Sciatic nerve (tissue), 2 donors: ENCODE measurements at regions not wholly inside any gene's neighbourhood (a gene's known extent, or its start where the extent isn't known, plus 50 kb on each side); places are given as distances from the start of the nearest gene placed in this dataset.

ENCODE experiments used
- ATAC-seq: fragments of 200-7000 bp; cut with Tn5 transposase; one replicate; pipeline ENCODE4 v1.9.1; 2020; ENCODE audit warnings: mild to moderate bottlenecking, moderate library complexity
- DNase-seq: peaks from one replicate; pipeline ENCODE4 v3.0.0-alpha.2; 2020; ENCODE audit warnings: low spot score
- intact Hi-C: fragments of 100-400 bp; cut with DNase I; formaldehyde crosslinking; loops from one replicate; pipeline ENCODE4 v1.14.2; 2022
- donor health status: DM: no; HTN: no; CAD: no.
- donor health status: DM: no; HTN: no; CAD: no.

DNA sequence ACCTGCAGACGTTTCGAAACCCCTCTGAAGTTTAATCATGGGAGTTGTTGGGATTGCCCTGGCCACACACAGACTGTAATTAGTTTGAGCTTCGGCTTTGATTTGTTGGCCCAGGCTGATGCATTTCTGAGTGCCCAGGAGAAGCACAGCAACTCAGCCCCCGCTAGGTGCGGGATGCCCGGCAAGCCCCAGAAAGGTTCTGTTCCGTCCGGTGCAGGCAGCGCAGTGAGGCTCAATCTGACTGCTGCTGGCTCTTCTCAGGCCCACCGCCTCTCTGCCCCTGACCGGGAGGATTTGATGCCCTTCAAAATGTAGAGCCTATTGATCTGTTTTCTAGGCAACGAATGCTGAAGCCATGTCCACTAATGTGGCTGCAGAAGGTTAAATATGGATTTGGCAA is 73.4 kb upstream of the TAF11L2 start:
- DNase-seq (no peak), ATAC-seq (no peak)
- intact Hi-C loops = no loop called here

DNA sequence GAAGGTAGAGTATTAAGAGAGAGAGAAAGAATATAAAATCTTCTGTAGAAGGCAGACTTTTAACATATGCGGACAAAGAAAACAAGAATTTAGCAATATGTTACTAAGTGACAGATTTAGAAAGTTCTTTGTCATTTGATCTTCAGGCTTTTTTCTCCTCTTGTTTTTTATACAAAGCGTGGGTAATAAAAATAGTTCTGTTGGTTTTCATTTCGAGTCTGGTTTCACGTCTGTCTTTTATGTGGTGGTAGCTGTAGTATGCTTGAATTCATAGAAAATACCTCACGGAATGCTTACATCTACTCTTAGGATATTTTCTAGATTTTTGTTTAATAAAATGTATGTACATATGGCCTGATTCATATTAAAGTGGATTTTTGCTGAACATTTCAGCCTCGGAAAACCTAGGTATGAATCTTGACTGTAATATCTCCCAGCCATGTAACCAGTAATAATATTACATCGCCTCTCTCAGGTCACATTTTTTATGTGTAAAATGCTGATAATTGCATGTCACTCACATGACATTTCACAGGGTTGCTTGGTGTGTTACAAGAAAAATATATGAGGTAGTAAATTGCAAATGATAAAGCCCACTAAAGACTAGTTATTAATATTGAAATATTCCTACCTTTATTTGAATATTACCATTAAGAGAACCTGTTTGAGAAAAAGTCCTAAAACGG is 72.5 kb upstream of the TAF11L2 start:
- DNase-seq = no peak
- intact Hi-C loops = no loop called here
- ATAC-seq = no peak

DNA sequence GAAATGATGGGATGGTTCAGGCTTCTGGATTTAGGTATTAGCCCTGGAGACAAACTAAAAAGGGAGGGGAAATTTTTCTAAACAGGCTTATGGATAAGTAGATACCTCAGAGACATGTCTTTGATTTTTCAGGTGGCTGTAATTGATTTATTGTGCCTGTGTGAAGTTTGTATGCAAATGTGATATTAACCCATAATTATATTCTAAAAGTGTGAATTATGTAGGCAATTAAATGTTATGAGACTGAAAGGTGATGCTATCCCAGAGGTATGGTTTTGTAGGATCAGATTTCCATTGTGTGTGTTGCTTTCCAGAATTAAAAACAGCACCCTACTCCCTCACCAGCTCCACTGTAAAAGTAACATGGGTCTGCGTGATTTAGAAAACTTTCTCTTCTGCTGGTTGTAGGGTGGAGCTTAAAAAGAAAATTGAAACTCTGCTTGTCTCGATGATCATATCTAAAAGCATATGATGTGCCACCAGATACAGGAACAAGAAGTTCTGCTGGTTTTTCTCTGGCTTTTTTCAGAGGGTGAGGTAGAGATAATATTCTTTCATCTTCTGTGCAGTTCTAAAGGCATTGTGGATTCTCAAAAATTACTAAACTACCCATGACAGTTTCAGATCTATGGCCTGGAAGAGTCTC is 71.8 kb upstream of the TAF11L2 start:
- intact Hi-C loops = no loop called here
- ATAC-seq = no peak
- DNase-seq = no peak

DNA sequence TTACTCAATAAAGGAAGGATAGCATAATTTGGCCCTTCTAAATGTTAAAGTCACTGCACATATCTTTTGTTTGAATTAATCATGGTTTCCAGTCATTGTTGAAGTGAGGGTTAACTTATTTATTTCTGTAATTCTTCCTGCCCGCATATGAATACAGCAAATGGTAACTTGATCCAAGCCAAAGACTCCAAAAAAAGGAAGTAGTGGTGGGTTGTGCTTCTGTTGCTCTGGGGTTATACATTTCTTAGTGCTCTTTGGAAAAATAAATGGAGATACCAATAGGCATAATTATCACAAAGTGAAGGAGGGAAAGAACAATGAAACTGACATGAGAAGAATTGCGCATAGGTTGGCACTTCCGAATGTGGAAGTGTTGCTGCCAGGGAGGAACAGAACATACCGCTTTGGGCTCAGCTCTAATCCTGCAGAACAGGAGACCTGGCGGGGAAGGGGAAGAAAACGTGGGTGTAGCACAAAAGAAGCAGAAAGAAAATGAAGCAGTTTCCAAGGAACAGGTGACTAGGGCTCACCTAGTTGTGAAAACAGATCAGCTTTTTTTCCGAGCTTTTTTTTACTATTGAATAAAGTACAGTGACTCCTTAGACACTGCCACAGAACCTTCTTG is 69.7 kb upstream of the TAF11L2 start:
- DNase-seq (no peak), ATAC-seq (no peak)
- intact Hi-C loops = no loop called here

DNA sequence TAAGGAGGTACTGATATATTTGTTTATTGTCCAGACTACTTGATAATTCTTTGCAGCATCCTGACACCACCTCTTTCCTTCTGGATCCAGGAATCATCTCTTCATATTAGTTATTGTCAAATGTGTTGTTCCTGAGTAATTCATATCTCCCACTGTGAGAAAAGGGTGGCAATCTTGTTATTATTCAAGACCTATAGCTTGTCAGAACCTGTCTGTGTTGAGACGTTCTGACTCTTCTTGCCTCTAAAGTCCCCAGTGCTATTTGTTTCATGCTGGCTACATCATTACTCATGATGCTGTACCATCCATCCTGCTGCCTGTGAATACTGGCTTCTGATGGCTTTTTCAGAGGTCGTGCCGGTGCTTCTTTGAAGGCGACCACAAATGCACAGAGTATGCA is 68.7 kb upstream of the TAF11L2 start:
- intact Hi-C loops = no loop called here
- ATAC-seq (no peak), DNase-seq (no peak)

DNA sequence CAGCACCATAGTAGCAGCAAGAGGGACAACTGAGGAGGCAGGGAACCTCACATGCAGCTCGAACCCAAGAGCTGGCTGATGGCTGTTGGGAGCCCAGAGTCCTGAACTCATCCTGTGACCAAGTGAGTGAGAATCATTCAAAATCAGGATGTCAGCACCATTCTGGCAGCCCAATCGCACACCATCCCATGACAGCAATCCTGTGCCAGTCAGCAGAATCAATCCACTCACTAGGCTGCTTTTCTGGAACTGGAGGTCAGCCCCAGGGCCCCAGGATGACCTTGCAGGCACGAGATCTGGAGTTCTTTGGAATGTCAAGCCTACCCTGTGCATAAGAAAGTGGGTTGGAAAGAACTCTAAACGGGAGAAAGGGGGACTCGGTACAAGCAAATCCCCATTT is 67.8 kb upstream of the TAF11L2 start:
- intact Hi-C loops = loop anchor here (10.0 kb wide), 1 partner anchor 355 kb away; no protein-coding TSS in a partner anchor
- ATAC-seq (no peak), DNase-seq (no peak)

DNA sequence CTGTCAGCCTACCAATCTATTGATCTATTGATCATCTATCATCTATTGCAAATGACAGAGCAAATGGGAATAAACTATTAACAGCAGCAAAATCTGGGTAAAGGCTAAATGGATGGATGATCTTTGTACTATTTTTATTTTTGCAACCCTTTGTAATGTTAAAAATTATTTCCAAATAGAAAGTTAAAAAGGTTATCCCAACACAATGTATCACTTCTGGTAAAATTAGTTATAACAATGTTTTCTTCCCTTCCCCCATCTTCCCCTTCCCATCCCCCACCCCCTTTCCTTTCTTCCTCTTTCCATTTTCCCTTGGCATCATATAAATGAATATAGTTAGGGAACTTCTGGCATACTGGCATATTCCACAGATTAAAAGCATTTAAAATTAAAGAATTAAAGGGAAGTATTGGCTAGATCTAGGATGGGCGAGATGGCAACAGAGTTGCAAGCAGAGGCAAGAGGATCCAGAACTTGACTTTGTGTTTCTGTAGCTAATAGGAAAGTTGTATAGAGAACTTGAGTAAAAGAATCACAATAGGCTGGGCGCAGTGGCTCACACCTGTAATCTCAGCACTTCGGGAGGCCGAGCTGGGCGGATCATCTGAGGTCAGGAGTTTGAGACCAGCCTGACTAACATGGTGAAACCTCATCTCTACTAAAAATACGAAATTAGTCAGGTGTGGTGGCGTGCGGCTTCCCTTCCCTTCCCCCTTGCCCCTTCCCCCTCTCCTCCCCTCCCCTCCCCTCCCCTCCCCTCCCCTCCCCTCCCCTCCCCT is 66.6 kb upstream of the TAF11L2 start:
- DNase-seq (no peak), ATAC-seq (no peak)
- intact Hi-C loops = loop anchor here (10.0 kb wide), 1 partner anchor 357 kb away; no protein-coding TSS in a partner anchor

DNA sequence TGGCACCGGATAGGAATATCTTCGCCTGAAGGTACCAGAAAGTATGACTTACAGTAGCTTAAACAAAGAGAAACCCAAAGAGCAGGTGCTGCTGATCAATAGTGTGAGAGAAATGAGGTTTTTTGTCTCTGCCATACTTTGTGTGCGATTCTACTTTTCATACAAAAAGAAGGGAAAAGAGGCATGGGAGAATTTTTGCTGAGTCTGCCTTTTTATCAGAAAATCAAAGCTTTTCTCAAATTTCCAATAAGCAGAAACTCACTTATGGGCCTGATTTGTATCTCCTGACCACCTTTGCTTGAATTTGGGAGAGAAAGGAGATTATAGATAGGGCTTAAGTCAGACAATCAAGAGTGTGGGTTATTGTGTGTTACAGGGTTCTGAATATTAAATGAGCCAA is 65.5 kb upstream of the TAF11L2 start:
- intact Hi-C loops = loop anchor here (10.0 kb wide), 1 partner anchor 358 kb away; no protein-coding TSS in a partner anchor
- DNase-seq (no peak), ATAC-seq (no peak)

DNA sequence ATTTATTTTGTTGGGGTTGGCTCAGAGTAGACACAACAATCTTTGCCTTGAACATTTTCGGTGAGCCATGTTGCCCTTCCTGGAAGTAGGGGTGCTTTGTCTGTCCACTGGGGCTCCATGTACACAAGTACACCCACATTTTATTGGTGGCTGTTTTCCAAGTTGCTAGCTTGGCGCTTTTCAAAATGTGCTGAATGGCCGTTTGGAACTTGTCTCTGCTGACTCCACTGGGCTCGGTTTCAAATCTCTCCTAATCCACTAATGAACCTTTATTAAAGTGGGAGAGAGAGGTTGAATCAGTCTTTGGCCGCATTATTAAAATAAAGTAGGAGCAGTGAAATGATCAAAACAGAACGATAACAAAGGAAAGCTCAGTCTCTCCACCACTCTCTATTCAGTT is 64.6 kb upstream of the TAF11L2 start:
- DNase-seq (no peak), ATAC-seq (no peak)
- intact Hi-C loops = loop anchor here (10.0 kb wide), 1 partner anchor 359 kb away; no protein-coding TSS in a partner anchor

DNA sequence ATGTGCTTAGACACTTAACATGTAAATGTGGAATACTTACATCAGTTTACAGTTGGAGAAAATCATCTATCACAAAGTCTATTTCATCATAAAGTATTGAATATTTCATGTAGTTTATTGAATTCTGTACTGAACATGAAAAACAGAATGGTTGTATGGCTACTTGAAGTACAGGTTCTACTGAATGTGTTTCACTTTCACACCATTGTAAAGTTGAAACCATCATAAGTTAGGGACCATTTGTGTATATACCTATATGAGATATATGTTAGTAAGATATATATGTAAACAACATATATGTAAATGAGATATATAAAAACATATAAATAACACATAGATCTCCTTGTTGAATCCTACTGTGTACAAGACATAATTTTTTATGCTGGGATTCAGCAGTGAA is 63.0 kb upstream of the TAF11L2 start:
- DNase-seq (no peak), ATAC-seq (no peak)
- intact Hi-C loops = loop anchor here (10.0 kb wide), 1 partner anchor 360 kb away; no protein-coding TSS in a partner anchor

DNA sequence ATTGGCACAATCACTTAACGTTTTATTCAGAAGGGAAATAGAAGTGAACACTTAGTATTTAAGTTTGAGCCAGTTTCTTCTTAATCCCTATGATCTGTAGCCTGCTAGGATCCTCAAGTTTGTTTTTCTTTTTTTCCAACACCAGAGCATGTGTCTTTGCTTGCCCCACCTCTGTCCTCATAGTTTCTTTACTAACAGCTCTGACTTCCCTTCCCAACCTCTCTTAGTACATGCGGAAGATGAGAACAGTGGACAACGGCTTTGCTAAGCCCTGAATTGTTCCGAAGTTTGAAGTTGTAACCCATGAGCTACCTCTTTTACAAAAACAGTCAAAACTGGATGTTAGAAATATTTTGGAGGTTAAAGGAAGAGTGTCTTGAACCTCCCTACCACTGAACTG is 61.7 kb upstream of the TAF11L2 start:
- no peak for DNase-seq
- ATAC-seq = peak; percentile 82
- intact Hi-C loops = loop anchor here (10.0 kb wide), 1 partner anchor 362 kb away; no protein-coding TSS in a partner anchor

DNA sequence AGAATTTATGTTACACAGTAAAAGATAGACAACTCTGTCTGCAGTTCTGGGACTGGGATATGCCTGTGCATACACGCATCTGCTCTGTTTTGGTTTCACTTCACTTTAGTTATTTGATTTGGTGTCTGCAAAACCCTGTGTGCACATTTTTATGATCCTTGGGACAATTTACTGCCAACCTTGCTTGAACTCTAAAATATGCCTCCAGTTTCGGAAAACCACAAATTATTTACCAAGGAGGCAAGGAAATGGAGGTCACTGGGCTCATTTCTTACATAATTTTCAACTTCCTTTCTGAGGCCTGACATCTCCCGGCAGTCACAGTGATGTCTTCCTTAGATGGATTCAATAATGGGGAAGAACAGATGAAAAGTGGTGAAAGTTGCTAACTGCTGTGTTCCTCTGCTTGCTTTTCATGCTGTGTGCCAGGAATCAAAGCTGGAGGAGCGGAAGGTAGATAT is 61.2 kb upstream of the TAF11L2 start:
- DNase-seq = no peak
- intact Hi-C loops = loop anchor here (10.0 kb wide), 1 partner anchor 362 kb away; no protein-coding TSS in a partner anchor
- ATAC-seq = peak; percentile 72

DNA sequence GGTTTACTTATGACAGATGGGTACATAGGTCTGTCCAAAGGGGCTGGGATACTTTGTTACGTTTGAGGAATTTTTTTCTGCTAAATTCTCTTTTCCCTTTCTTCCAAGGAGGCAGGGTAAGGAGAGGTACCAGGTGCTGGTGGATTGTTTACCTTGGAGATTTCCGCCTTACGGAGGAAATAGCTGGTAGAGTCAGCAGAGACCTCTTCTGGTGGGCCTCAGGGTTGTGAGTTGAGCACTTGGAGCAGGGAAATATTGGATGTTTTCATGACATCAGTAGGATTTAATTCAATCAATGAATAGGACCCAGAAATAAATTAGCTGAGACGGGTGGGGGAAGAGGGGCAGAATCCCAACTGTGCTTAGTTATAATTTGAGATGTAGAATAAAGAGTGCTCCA is 60.0 kb upstream of the TAF11L2 start:
- ATAC-seq (no peak), DNase-seq (no peak)
- intact Hi-C loops = loop anchor here (10.0 kb wide), 1 partner anchor 363 kb away; no protein-coding TSS in a partner anchor

DNA sequence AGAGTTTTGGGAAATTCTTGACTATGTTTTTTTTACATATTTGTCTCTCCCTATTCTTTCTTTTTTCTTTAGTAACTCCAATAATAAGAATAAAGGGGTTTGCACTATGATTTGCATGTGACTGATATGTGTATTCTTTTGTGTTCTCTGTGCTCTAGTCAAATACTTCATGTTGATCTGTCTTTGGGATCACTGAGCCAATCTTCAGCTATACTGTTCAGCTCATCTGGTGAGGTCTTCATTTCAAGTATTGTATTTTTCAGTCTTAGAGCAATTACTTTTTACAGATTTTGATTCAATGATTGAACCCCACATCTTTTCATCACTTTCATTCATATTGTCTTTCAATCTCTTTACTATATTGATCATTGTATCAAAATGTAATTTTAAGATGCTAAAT is 58.1 kb upstream of the TAF11L2 start:
- intact Hi-C loops = loop anchor here (10.0 kb wide), 1 partner anchor 365 kb away; no protein-coding TSS in a partner anchor
- ATAC-seq = no peak
- DNase-seq = no peak

DNA sequence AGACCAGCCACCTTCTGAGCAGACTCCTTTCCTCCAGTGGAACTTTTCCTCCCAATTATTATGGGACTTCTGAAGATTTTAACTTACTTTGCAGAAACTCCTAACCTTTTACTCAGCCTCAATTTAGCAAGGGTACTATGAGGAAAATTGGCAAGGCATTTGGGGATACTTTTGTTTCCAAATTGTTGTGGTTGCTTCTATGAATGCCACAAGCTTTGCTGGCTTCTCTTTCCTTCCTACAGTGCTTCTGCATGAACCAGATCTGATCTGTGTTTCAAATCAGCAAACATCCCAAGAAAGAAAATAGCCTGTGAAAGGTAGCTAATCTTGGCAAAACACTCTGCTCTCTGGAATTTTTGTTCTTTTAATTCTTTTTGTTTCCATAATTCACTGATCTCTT is 57.3 kb upstream of the TAF11L2 start:
- intact Hi-C loops = no loop called here
- no peak for ATAC-seq
- no peak for DNase-seq

DNA sequence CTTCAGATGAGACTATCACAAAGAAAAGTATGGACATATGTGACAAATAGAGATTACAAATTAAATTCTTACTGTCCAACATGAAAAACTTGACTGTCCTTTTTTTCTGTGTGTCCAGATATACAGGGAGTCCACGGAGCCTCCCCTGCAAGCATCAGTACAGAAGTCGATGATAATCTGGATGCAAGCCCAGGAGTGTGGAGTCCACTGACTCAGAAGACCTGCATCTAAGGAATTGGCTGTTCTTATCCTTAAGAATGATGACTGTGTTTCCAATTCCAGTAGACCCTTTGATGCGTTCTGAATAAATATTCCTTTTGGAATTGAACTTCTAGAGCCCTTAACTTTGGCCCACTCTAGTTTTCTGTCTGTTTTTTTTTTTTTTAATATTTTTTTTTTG is 56.7 kb upstream of the TAF11L2 start:
- intact Hi-C loops = no loop called here
- no peak for DNase-seq
- no peak for ATAC-seq

DNA sequence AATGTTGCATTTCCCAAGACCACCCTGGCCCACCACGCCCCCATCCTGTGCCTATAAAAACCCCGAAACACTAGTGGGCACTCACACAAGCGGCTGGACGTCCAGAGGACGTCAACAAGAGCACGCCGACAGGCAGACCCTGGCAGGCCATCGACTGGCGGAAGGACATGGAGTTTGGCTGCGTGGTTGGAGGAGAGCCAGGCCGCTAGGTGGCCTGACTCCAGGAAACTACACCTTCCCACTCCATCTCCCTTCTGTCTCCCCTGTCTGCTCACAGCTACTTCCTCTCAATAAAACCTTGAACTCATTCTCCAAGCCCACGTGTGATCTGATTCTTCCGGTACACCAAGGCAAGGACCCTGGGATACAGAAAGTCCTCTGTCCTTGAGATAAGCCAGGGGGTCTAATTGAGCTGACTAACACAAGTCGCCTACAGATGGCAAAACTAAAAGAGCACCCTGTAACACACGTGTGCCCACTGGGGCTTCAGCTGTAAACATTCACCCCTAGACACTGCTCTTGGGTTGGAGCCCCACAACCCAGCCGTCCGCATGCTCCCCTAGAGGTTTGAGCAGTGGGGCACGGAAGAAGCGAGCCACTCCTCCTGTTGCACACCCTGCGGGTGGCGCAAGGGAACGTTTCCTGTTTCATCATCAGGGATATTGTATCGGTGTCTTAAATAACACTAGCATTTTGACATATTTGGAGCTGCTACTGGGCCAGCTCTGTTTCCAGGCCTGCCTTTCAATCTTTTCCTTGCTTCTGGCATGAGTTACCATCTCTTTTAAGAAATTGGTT is 54.5 kb upstream of the TAF11L2 start:
- intact Hi-C loops = no loop called here
- DNase-seq = no peak
- ATAC-seq = no peak

DNA sequence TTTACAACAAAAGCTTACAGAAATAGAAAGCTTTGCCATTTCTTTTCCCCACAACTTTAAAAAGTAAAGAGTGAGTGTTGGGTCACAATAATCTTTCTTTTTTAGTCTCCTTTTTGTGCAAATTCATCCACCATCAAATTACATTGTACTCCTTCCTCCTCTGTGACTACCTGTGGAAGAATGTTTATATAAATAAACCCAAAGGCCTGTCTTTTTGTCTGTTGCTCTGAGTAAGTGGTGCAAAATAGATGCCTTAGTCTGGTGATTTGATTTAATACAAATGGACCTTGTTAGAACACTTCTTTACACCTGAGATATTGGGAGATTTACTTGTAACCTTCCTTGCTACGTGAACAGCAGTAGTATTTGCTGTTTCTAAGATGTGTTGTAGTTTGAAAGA is 53.5 kb upstream of the TAF11L2 start:
- intact Hi-C loops = no loop called here
- ATAC-seq = no peak
- DNase-seq = no peak
